KMS-11 (cell line): ENCODE measurements at regions not wholly inside any gene's neighbourhood (a gene's known extent, or its start where the extent isn't known, plus 50 kb on each side); places are given as distances from the start of the nearest gene placed in this dataset.

ENCODE experiments used
- H2AFZ ChIP-seq: fragments of 200-600 bp; sonication (generic); 2 replicates; pipeline ENCODE4 v1.6.1; 2016; ENCODE audit warnings: antibody characterized with exemption, mixed run types, low read depth
- H3K27ac ChIP-seq: fragments of 200-600 bp; sonication (generic); 2 replicates; pipeline ENCODE4 v1.6.1; 2016; ENCODE audit warnings: mild to moderate bottlenecking, mixed run types
- H3K27me3 ChIP-seq: fragments of 200-600 bp; sonication (generic); 2 replicates; pipeline ENCODE4 v1.6.1; 2017; ENCODE audit warnings: mild to moderate bottlenecking, low read depth, mixed run types, moderate library complexity; ENCODE audit not compliant: insufficient read depth
- H3K36me3 ChIP-seq: fragments of 200-600 bp; sonication (generic); 2 replicates; pipeline ENCODE4 v1.6.1; 2017; ENCODE audit warnings: mild to moderate bottlenecking, mixed run types; ENCODE audit not compliant: insufficient read depth
- H3K4me1 ChIP-seq: fragments of 200-600 bp; sonication (generic); 2 replicates; pipeline ENCODE4 v1.6.1; 2016; ENCODE audit warnings: mild to moderate bottlenecking, low read depth, mixed run types; ENCODE audit not compliant: poor library complexity, severe bottlenecking
- H3K4me2 ChIP-seq: fragments of 200-600 bp; sonication (generic); 2 replicates; pipeline ENCODE4 v1.7.0; 2016; ENCODE audit warnings: mild to moderate bottlenecking, mixed run types
- H3K4me3 ChIP-seq: fragments of 200-600 bp; sonication (generic); IDR thresholded peaks from 2 replicates; pipeline ENCODE4 v1.6.1; 2017; ENCODE audit warnings: low read depth, low read length, mixed read lengths; ENCODE audit not compliant: insufficient read depth
- H3K79me2 ChIP-seq: fragments of 200-600 bp; sonication (generic); 2 replicates; pipeline ENCODE4 v1.6.1; 2016; ENCODE audit warnings: low read depth, mixed run types; ENCODE audit not compliant: insufficient read depth
- H3K9ac ChIP-seq: fragments of 200-600 bp; sonication (generic); 2 replicates; pipeline ENCODE4 v1.6.1; 2016; ENCODE audit warnings: mild to moderate bottlenecking, mixed run types
- H4K20me1 ChIP-seq: fragments of 200-600 bp; sonication (generic); 2 replicates; pipeline ENCODE4 v1.6.1; 2016; ENCODE audit warnings: mild to moderate bottlenecking, mixed run types; ENCODE audit not compliant: insufficient read depth
- TF ChIP-seq, protein P1 (sequence below): fragments of 200-600 bp; sonication (generic); conservative IDR thresholded peaks from 2 replicates; pipeline ENCODE4 v1.6.1; 2017; ENCODE audit warnings: low read depth, mild to moderate bottlenecking, antibody characterized with exemption, low read length, moderate library complexity, mixed read lengths

- TF ChIP-seq, protein P1, sequence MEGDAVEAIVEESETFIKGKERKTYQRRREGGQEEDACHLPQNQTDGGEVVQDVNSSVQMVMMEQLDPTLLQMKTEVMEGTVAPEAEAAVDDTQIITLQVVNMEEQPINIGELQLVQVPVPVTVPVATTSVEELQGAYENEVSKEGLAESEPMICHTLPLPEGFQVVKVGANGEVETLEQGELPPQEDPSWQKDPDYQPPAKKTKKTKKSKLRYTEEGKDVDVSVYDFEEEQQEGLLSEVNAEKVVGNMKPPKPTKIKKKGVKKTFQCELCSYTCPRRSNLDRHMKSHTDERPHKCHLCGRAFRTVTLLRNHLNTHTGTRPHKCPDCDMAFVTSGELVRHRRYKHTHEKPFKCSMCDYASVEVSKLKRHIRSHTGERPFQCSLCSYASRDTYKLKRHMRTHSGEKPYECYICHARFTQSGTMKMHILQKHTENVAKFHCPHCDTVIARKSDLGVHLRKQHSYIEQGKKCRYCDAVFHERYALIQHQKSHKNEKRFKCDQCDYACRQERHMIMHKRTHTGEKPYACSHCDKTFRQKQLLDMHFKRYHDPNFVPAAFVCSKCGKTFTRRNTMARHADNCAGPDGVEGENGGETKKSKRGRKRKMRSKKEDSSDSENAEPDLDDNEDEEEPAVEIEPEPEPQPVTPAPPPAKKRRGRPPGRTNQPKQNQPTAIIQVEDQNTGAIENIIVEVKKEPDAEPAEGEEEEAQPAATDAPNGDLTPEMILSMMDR = no peak
- H3K4me1 ChIP-seq = peaks cover 42% of the 10 kb centered on the region
- no peaks in the 10 kb centered on the region for H3K27me3 ChIP-seq
- H3K4me2 ChIP-seq = peak overlapping the region; percentile 65
- no peak overlapping the region; the same call in 1 of the 2 replicates for H3K9ac ChIP-seq
- H3K27ac ChIP-seq = peak overlapping the region; percentile 67
- H3K36me3 ChIP-seq = no peaks in the 10 kb centered on the region
- no peaks in the 10 kb centered on the region for H3K79me2 ChIP-seq
- H4K20me1 ChIP-seq = no peaks in the 10 kb centered on the region
- peak overlapping the region; percentile 35; the same call in 1 of the 2 replicates for H2AFZ ChIP-seq
- no peak overlapping the region for H3K4me3 ChIP-seq
Measured at GRCh38 chr18:11500153-11501122, 109.0 kb upstream of the SLC35G4 start.

DNA sequence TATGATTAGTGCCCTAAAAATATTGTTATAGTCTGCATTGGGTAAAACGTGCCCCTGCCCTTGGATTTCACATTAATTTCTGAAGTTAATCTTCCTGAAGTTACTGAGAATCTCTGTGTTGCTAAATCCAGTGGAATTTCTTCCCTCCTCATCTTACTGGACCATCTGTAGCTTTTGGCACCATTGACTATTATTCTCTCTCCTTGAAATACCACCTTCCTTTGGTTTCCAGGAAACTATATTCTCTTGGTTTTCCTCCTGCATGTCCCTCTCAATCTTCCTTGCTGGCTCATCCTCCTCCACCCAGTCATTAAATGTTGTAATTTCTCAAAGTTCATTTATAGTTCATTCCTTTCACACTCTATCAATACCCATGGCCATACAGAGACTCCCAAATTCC lies 110.6 kb upstream of the SLC35G4 start:
- Histone ChIP-seq H3K27ac (no peak overlapping the region), H3K27me3 (no peaks in the 10 kb centered on the region), H3K4me3 (no peak overlapping the region), H3K4me1 (peaks cover 44% of the 10 kb centered on the region), H4K20me1 (no peaks in the 10 kb centered on the region), H3K9ac (no peak overlapping the region), H2AFZ (no peak overlapping the region), H3K79me2 (no peaks in the 10 kb centered on the region), H3K36me3 (no peaks in the 10 kb centered on the region), H3K4me2 (no peak overlapping the region)
- TF ChIP-seq, protein P1 = no peak

- H3K36me3 ChIP-seq = no peaks in the 10 kb centered on the region
- H3K79me2 ChIP-seq = no peaks in the 10 kb centered on the region
- H3K27me3 ChIP-seq = no peaks in the 10 kb centered on the region
- H3K4me3 ChIP-seq = no peak overlapping the region
- H3K9ac ChIP-seq = no peak overlapping the region
- TF ChIP-seq, protein P1 = no peak
- H2AFZ ChIP-seq = no peak overlapping the region
- H3K4me2 ChIP-seq = no peak overlapping the region
- H3K27ac ChIP-seq = no peak overlapping the region
- H3K4me1 ChIP-seq = peaks cover 38% of the 10 kb centered on the region
- H4K20me1 ChIP-seq = no peaks in the 10 kb centered on the region
Measured at GRCh38 chr18:11497585-11497984, 111.8 kb upstream of the SLC35G4 start.

GRCh38 chr18:11496526-11497172 lies 112.7 kb upstream of the SLC35G4 start:
- Histone ChIP-seq H3K36me3 (no peaks in the 10 kb centered on the region), H3K9ac (no peak overlapping the region), H2AFZ (no peak overlapping the region), H3K27ac (no peak overlapping the region), H3K27me3 (no peaks in the 10 kb centered on the region), H3K4me2 (no peak overlapping the region), H3K4me1 (peaks cover 30% of the 10 kb centered on the region), H4K20me1 (no peaks in the 10 kb centered on the region), H3K79me2 (no peaks in the 10 kb centered on the region), H3K4me3 (no peak overlapping the region)
- TF ChIP-seq, protein P1 = no peak
